H9 (cell line): ENCODE measurements at regions not wholly inside any gene's neighbourhood (a gene's known extent, or its start where the extent isn't known, plus 50 kb on each side); places are given as distances from the start of the nearest gene placed in this dataset.

Experiments used
- DNase-seq: peaks from one replicate; pipeline ENCODE4 v3.0.0-alpha.2; 2017
- H2AFZ ChIP-seq: one replicate; pipeline ENCODE4 v1.6.1; 2013; ENCODE audit warnings: mild to moderate bottlenecking, low read length, control low read depth, moderate library complexity
- H2AK5ac ChIP-seq: 2 replicates; pipeline ENCODE4 v1.6.1; 2013; ENCODE audit warnings: low read length, control low read depth, mixed read lengths; ENCODE audit not compliant: insufficient read length
- H2BK120ac ChIP-seq: one replicate; pipeline ENCODE4 v1.6.1; 2013; ENCODE audit warnings: low read depth, mild to moderate bottlenecking, low read length, control low read depth, inconsistent platforms; ENCODE audit not compliant: poor library complexity, severe bottlenecking
- H2BK12ac ChIP-seq: 2 replicates; pipeline ENCODE4 v1.6.1; 2013; ENCODE audit warnings: low read length, control low read depth, mixed read lengths, low read depth; ENCODE audit not compliant: insufficient read length
- H2BK15ac ChIP-seq: 2 replicates; pipeline ENCODE4 v1.6.1; 2013; ENCODE audit warnings: low read depth, low read length, control low read depth
- H2BK20ac ChIP-seq: one replicate; pipeline ENCODE4 v1.6.1; 2013; ENCODE audit warnings: low read depth, mild to moderate bottlenecking, low read length, control low read depth, inconsistent platforms; ENCODE audit not compliant: poor library complexity, severe bottlenecking
- H2BK5ac ChIP-seq: 2 replicates; pipeline ENCODE4 v1.6.1; 2013; ENCODE audit warnings: low read length, control low read depth, mixed read lengths; ENCODE audit not compliant: insufficient read length
- H3K14ac ChIP-seq: 2 replicates; pipeline ENCODE4 v1.6.1; 2013; ENCODE audit warnings: low read length, control low read depth; ENCODE audit not compliant: insufficient read depth
- H3K18ac ChIP-seq: 2 replicates; pipeline ENCODE4 v1.6.1; 2013; ENCODE audit warnings: low read depth, mild to moderate bottlenecking, mixed read lengths, low read length, control low read depth; ENCODE audit not compliant: insufficient read length
- H3K23ac ChIP-seq: 2 replicates; pipeline ENCODE4 v1.6.1; 2013; ENCODE audit warnings: low read length, control low read depth, mixed read lengths, low read depth; ENCODE audit not compliant: insufficient read length
- H3K23me2 ChIP-seq: 2 replicates; pipeline ENCODE4 v1.6.1; 2013; ENCODE audit warnings: low read depth, mild to moderate bottlenecking, mixed read lengths, low read length, control low read depth; ENCODE audit not compliant: insufficient read length, poor library complexity, severe bottlenecking
- H3K27ac ChIP-seq: 2 replicates; pipeline ENCODE4 v1.5.1; 2013; ENCODE audit warnings: low read length, control low read depth, mixed read lengths, low read depth; ENCODE audit not compliant: insufficient read length
- H3K27me3 ChIP-seq: 2 replicates; pipeline ENCODE4 v1.6.1; 2013; ENCODE audit warnings: low read length, control low read depth, inconsistent platforms; ENCODE audit not compliant: insufficient read depth
- H3K4ac ChIP-seq: 2 replicates; pipeline ENCODE4 v1.6.1; 2013; ENCODE audit warnings: low read depth, mild to moderate bottlenecking, control low read depth, inconsistent platforms, low read length, moderate library complexity
- H3K4me1 ChIP-seq: 2 replicates; pipeline ENCODE4 v1.6.1; 2013; ENCODE audit warnings: low read length, control low read depth, inconsistent platforms; ENCODE audit not compliant: insufficient read depth
- H3K4me2 ChIP-seq: 2 replicates; pipeline ENCODE4 v1.6.1; 2013; ENCODE audit warnings: low read length, control low read depth, mixed read lengths; ENCODE audit not compliant: insufficient read length, insufficient read depth
- H3K56ac ChIP-seq: 2 replicates; pipeline ENCODE4 v1.6.1; 2013; ENCODE audit warnings: low read depth, mild to moderate bottlenecking, mixed read lengths, low read length, control low read depth; ENCODE audit not compliant: insufficient read length
- H3K79me1 ChIP-seq: 2 replicates; pipeline ENCODE4 v1.6.1; 2013; ENCODE audit warnings: low read depth, mild to moderate bottlenecking, moderate library complexity, low read length, control low read depth, inconsistent platforms; ENCODE audit not compliant: insufficient read depth, poor library complexity, severe bottlenecking
- H3K79me2 ChIP-seq: 2 replicates; pipeline ENCODE4 v1.6.1; 2013; ENCODE audit warnings: low read length, control low read depth, inconsistent platforms; ENCODE audit not compliant: insufficient read depth
- H3K9ac ChIP-seq: 2 replicates; pipeline ENCODE4 v1.6.1; 2013; ENCODE audit warnings: low read length, control low read depth, mixed read lengths; ENCODE audit not compliant: insufficient read length; ENCODE audit errors: extremely low read depth
- H3K9me3 ChIP-seq: one replicate; pipeline ENCODE4 v1.6.1; 2013; ENCODE audit warnings: low read depth, low read length, inconsistent platforms; ENCODE audit not compliant: control insufficient read depth
- H3T11ph ChIP-seq: one replicate; pipeline ENCODE4 v1.6.1; 2013; ENCODE audit warnings: mild to moderate bottlenecking, low read length, control low read depth, inconsistent platforms
- H4K20me1 ChIP-seq: one replicate; pipeline ENCODE4 v1.6.1; 2013; ENCODE audit not compliant: control insufficient read depth, insufficient read length, insufficient read depth
- H4K5ac ChIP-seq: 2 replicates; pipeline ENCODE4 v1.6.1; 2013; ENCODE audit warnings: low read depth, mild to moderate bottlenecking, mixed read lengths, low read length, control low read depth; ENCODE audit not compliant: insufficient read length
- H4K8ac ChIP-seq: replicated peaks from 2 replicates; pipeline ENCODE4 v1.6.1; 2013; ENCODE audit warnings: low read length, control low read depth, mixed read lengths, low read depth; ENCODE audit not compliant: insufficient read length
- H4K91ac ChIP-seq: 2 replicates; pipeline ENCODE4 v1.6.1; 2013; ENCODE audit warnings: low read depth, mild to moderate bottlenecking, moderate library complexity, mixed read lengths, low read length, control low read depth; ENCODE audit not compliant: insufficient read length
- H3K27ac Mint-ChIP-seq, 3 experiments: 2 replicates in 2 of 3; 3 replicates in 1 of 3; pipeline ENCODE4 v1.8.0; 2020 to 2021; ENCODE audit warnings: mixed read lengths in 3 of 3, mild to moderate bottlenecking in 1 of 3, moderate library complexity in 1 of 3
- H3K27me3 Mint-ChIP-seq: 2 replicates; pipeline ENCODE4 v1.8.0; 2021; ENCODE audit warnings: low read depth, mild to moderate bottlenecking, moderate library complexity, mixed read lengths
- H3K36me3 Mint-ChIP-seq, 3 experiments: 2 replicates in 2 of 3; 3 replicates in 1 of 3; pipeline ENCODE4 v1.8.0; 2020 to 2021; ENCODE audit warnings: low read depth in 3 of 3, mixed read lengths in 3 of 3; ENCODE audit not compliant: insufficient read depth in 1 of 3
- H3K4me1 Mint-ChIP-seq, 2 experiments: 2 replicates each; pipeline ENCODE4 v1.8.0; 2020; ENCODE audit warnings: mixed read lengths in 2 of 2
- H3K4me3 Mint-ChIP-seq, 2 experiments: 2 replicates in 1 of 2; 3 replicates in 1 of 2; pipeline ENCODE4 v1.8.0; 2020 to 2021; ENCODE audit warnings: mild to moderate bottlenecking in 2 of 2, mixed read lengths in 2 of 2, moderate library complexity in 1 of 2
- H3K9me3 Mint-ChIP-seq, 2 experiments: 2 replicates in 1 of 2; 3 replicates in 1 of 2; pipeline ENCODE4 v1.8.0; 2020; ENCODE audit warnings: mild to moderate bottlenecking in 2 of 2, mixed read lengths in 2 of 2, moderate library complexity in 1 of 2
- WGBS: extraction: QIAGEN DNeasy Blood & Tissue Kit; methylation state at CpG from one replicate; pipeline ENCODE4 v1.1.7; 2013; ENCODE audit warnings: missing lambda C conversion rate, low lambda C conversion rate, mixed read lengths; ENCODE audit not compliant: insufficient read length; ENCODE audit errors: extremely low coverage; 5-methylcytosine and 5-hydroxymethylcytosine counted together
- TF ChIP-seq, protein P1 (sequence below): fragments of 200-600 bp; sonication (generic); conservative IDR thresholded peaks from 3 replicates; pipeline ENCODE4 v1.8.0; 2021; ENCODE audit warnings: antibody characterized with exemption, mild to moderate bottlenecking

GRCh38 chr15:98526094-98526493 lies 122.2 kb upstream of the IGF1R start:
- no peak overlapping the region for H2BK12ac ChIP-seq
- no peaks in the 10 kb centered on the region for H4K20me1 ChIP-seq
- H3K9me3 ChIP-seq = no peaks in the 10 kb centered on the region
- H2BK15ac ChIP-seq = no peak overlapping the region
- H4K8ac ChIP-seq = no peak overlapping the region
- peaks cover 10 to 28% of the 10 kb centered on the region in 2 experiments for H3K4me1 Mint-ChIP-seq
- no peak overlapping the region for H4K5ac ChIP-seq
- H3K9me3 Mint-ChIP-seq = no peaks in the 10 kb centered on the region
- no peak overlapping the region for H3K4me2 ChIP-seq
- no peaks in the 10 kb centered on the region for H3K23me2 ChIP-seq
- no peak overlapping the region for H3K56ac ChIP-seq
- H3K36me3 Mint-ChIP-seq = no peaks in the 10 kb centered on the region
- H3K79me2 ChIP-seq = no peaks in the 10 kb centered on the region
- no CpG with 5 or more reads among the region's 8 CpGs for WGBS
- TF ChIP-seq, protein P1, sequence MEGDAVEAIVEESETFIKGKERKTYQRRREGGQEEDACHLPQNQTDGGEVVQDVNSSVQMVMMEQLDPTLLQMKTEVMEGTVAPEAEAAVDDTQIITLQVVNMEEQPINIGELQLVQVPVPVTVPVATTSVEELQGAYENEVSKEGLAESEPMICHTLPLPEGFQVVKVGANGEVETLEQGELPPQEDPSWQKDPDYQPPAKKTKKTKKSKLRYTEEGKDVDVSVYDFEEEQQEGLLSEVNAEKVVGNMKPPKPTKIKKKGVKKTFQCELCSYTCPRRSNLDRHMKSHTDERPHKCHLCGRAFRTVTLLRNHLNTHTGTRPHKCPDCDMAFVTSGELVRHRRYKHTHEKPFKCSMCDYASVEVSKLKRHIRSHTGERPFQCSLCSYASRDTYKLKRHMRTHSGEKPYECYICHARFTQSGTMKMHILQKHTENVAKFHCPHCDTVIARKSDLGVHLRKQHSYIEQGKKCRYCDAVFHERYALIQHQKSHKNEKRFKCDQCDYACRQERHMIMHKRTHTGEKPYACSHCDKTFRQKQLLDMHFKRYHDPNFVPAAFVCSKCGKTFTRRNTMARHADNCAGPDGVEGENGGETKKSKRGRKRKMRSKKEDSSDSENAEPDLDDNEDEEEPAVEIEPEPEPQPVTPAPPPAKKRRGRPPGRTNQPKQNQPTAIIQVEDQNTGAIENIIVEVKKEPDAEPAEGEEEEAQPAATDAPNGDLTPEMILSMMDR = no peak
- no peak overlapping the region for H3K4me3 Mint-ChIP-seq
- H3K23ac ChIP-seq = no peak overlapping the region
- H3K14ac ChIP-seq = no peak overlapping the region
- no peaks in the 10 kb centered on the region for H3K79me1 ChIP-seq
- H3K4ac ChIP-seq = no peak overlapping the region
- DNase-seq = no peak
- H3K27me3 Mint-ChIP-seq = peaks cover 2% of the 10 kb centered on the region; the same call in 1 of the 2 replicates
- H4K91ac ChIP-seq = no peak overlapping the region
- H3K27ac ChIP-seq = no peak overlapping the region
- H2AK5ac ChIP-seq = no peak overlapping the region
- H2BK120ac ChIP-seq = no peak overlapping the region
- H3K4me1 ChIP-seq = no peaks in the 10 kb centered on the region
- H2BK20ac ChIP-seq = no peak overlapping the region
- no peak overlapping the region for H3K9ac ChIP-seq
- H3K27ac Mint-ChIP-seq = no peak overlapping the region
- H3T11ph ChIP-seq = no peak overlapping the region
- no peak overlapping the region for H2BK5ac ChIP-seq
- no peaks in the 10 kb centered on the region for H3K27me3 ChIP-seq
- no peak overlapping the region for H3K18ac ChIP-seq
- H2AFZ ChIP-seq = no peak overlapping the region
